Stimulated activated CD8-positive, alpha-beta memory T cell treated with anti-CD3 and anti-CD28 coated beads, Interleukin-7, amount 100 ng/mL, for 1 hour (primary cell): ENCODE measurements at regions not wholly inside any gene's neighbourhood (a gene's known extent, or its start where the extent isn't known, plus 50 kb on each side); places are given as distances from the start of the nearest gene placed in this dataset.

Experiments
- DNase-seq, 2 donors: peaks; one replicate each; pipeline ENCODE4 v3.0.0-alpha.2; 2020; ENCODE audit warnings: low read depth in 2 of 2

GRCh38 chr3:194218646-194219453, 82.9 kb downstream of the HES1 start:
- DNase-seq: no peak

DNA sequence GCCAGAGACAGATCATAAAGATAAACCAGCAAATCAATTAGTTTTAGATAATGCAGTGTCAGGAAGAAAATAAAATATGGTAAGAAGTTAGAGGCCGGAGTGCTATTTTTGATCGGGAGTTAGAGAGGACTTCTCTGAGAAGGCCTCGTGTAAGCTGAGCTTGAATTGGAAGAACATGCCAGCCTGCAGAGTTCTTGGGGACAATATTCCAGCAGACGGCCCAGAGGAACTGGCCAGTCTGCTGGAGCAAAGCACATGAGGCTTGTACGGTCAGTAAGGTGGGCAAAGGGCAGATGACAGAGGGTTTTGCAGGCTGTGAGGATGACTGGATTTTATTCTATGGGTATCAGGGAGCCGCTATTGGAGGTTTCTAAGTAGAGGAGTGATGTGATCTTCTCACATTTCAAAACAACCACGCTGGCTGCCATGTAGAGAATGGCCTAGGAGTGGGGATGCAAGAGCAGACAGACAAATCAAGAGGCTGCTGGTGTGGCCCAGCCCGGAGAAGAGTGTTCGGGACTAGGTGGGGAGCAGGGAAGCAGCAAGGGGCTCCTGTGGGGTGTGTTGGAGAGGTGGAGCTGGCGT, 84.0 kb downstream of the HES1 start:
- DNase-seq: no peak

- no peak for DNase-seq
These were observed 85.0 kb downstream of the HES1 start for GRCh38 chr3:194220901-194221326.

GRCh38 chr3:194221336-194221735, 85.4 kb downstream of the HES1 start:
- no peak for DNase-seq

- DNase-seq: no peak
These were observed 88.0 kb downstream of the HES1 start for GRCh38 chr3:194223951-194224350.

DNA sequence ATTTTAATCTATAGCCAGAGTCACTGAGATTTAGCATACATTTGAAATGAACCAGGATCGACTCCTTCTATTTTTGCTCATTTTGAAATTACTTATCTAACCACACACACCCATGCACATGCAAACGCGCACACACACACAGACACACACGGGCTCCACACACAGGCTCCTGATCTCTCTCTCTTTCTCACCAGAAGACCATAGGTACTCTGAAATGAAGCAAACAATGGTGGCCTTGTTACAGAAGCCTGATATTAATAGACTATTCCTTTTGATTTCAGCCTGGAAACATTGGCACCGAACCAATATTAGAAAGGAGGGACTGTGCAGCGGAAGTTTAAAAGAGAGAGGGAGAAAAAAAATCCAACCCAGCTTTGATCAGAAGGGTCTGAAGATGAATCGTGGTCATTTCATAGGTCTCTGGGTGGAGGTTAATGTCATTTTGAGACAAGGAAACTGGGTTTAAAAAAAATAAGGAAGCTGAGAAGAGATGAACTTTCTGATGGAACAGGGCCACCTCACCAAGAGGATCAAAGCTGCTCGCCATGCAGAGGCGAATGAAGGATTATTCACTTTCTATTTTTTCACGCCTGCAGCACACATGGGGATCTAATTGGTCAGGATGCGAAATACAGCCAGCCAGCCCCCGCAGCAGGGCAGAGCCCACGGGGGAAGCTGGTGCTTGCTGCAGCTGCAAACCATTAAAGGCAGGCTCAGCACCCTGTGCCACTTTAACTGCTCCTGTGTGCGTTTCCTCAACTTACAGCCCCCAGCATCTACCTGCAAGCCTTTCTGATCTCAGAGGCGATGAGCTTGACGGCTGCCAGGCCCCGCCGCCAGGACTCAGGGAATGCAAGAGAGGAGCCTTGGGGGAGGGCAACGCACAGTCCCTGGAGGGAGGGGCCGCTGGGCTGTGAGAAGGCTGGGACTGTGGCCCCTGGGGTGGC, 88.8 kb downstream of the HES1 start:
- no peak for DNase-seq

DNA sequence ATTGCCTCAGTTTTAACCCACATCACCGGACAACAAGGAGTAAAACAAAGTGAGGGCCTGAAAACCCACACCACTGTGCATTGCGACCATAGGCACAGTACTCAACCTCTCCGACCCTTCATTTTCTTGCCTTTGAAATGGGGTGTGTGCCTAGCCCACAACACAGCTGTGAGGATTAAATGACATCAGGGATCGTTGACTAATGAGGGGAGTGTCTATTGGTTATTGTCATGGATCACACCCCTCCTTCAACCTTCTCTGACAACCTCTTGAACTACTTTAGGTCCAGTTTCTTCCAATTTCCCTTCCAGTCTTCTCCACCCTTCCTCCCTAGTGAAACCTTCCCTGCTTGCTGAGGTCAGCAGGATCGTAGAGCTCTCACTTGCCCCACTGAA, 89.5 kb downstream of the HES1 start:
- DNase-seq: no peak

GRCh38 chr3:194225988-194226663, 90.2 kb downstream of the HES1 start:
- no peak for DNase-seq

DNA sequence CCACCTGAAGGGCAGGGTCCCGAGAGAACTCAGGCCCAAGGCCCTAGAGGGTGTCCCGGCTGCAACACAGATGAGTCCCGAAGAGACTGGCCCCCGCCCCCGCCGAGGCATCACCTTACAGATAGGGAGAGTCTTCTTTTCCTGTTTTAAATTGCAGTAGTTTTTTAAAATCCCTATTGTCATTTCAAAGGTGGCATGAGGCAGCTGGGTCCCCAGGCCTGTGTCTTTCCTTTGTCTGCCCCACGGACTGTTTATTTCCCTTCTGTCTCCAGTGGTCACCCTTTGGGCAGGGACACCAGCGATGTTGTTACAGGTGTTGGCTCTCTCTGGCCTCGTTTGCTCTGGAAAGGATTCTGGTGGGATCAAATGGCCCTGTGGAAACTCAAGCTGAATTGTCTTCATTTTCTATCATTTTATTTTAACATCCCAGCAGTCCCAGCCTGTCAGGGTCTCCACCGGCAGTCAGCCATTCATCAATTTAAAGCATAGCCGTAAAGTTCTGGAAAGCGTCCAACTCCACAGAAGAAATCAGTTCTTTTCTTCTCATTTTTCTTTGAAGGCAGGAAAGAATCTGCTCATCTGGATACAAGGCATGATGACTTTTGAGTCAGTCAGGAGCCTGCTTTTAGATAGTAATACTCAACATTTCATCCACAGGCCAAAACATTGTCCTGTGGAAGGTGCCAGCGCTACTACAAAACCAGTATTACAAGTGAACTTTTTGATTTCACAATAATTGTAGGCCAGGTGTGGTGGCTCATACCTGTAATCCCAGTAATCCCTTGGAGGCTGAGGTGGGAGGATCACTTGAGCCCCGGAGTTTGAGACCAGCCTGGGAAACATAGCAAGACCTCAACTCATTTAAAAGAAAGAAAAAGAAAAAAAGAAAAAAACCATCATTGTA, 96.2 kb downstream of the HES1 start:
- DNase-seq: no peak

- no peak for DNase-seq
These were observed 97.2 kb downstream of the HES1 start for GRCh38 chr3:194233150-194233549.

GRCh38 chr3:194235160-194235559, 99.2 kb downstream of the HES1 start:
- no peak for DNase-seq

DNA sequence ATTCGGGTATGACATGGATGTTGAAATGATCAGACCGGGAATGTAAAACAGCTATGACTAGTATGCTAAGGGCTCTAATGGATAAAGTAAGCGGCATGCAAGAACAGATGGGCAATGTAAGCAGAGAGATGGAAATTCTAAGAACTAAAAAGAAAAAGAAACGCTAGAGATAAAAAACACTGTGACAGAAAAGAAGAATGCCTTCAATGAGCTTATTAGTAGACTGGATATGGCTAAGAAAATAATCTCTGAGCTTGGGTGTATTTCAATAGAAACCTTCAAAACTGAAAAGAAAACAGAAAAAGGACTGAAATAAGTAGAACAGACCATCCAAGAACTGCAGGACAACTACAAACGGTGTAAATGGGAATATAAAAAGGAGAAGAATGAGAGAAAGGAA, 101.2 kb downstream of the HES1 start:
- no peak for DNase-seq

- DNase-seq: no peak
These were observed 104.8 kb downstream of the HES1 start for GRCh38 chr3:194240766-194241165.

- no peak for DNase-seq
These were observed 107.4 kb downstream of the HES1 start for GRCh38 chr3:194243172-194243837.

DNA sequence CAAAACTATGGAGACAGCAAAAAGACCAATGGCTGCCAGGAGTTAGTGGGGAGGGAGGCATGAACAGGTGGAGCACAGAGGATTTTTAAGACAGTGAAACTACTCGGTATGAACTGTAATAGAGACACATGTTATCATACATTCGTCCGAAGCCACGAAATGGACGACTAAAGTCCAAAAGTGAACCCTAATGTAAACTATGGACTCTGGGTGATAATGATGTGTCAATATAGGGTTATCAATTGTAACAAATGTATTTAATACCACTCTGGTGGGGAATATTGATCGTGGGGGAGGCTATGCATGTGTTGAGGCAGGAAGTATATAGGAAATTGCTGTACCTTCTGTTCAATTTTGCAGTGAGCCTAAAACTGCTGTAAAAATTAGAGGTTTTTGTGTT, 107.0 kb downstream of the CPN2 start:
- no peak for DNase-seq

DNA sequence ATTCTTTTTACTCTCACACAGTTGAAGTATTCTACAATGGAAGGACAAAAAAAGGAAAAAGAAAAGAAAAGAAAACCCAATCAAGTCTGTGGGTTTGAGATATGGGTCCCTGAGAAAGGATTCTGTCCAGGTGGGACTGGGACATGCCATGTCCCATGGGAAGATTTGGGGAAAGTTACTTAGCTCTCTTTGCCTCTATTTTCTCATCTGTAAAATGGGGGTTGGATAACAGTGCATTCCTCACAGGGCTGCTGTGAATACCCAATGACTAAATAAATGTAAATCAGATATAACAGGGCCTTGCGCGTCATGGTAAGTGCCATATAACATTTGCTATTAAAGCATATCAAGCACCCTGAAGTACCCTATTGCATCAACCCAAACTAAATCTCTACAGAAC, 105.7 kb downstream of the CPN2 start:
- DNase-seq: no peak

DNA sequence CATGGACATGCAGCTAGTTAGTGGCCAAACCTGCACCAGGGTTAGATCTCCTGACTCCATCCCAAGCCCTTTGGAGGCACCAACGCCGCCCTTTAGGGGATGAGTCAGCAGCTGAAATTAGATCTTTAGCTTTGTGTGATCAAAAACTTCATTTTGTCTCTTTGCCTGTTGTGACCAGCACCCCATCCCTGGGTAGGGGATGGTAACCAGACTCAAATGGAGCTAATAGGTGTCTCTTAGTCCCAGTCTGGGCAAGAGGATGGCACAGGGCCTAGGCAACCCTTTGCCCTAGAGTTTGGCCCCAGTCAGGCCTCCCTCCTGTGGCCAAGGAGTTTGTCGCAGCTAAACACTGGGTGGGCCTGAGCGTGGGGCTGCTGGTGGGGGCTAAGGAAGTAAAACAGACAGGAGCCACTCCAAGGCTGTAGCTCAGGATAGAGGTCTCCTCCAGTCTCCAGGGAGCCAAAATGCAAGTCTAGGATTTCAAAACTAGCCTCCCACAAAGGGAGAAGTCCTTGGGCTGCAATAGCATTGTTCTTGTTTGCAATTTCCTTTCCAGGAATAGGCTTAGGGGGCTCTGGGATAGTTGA, 105.1 kb downstream of the CPN2 start:
- DNase-seq: no peak

- DNase-seq: no peak
These were observed 104.3 kb downstream of the CPN2 start for GRCh38 chr3:194246709-194247349.

DNA sequence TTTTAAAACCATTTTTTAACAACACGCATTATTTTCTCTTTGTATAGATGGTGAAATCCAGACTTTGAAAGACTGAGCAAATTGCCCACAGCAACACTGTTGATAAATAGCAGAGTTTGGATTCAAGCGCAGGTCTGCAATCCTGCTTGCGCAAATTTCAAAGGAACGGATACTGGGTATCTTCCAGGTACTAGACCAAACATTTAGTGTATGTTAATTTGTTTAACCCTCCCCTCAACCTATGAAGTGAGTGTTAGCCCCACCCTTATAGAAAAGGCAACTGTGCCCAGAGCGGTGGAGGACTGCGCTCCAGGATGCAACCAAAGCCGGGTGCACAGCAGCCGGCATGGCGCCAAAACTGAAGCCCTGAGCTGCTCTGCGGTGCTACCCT, 103.8 kb downstream of the CPN2 start:
- DNase-seq: no peak
